Parathyroid adenoma (tissue), 2 donors: ENCODE measurements at regions not wholly inside any gene's neighbourhood (a gene's known extent, or its start where the extent isn't known, plus 50 kb on each side); places are given as distances from the start of the nearest gene placed in this dataset.

Experiments used
- H2AFZ ChIP-seq: fragments of 300-600 bp; sonication (generic); one replicate; pipeline ENCODE4 v1.7.0; 2017; ENCODE audit warnings: antibody characterized with exemption, mild to moderate bottlenecking
- H3K27ac ChIP-seq: fragments of 300-600 bp; sonication (generic); one replicate; pipeline ENCODE4 v1.7.0; 2017
- H3K27me3 ChIP-seq: fragments of 300-600 bp; sonication (generic); one replicate; pipeline ENCODE4 v1.7.0; 2017; ENCODE audit warnings: low read length; ENCODE audit not compliant: control insufficient read depth, insufficient read depth
- H3K36me3 ChIP-seq: fragments of 300-600 bp; sonication (generic); one replicate; pipeline ENCODE4 v1.7.0; 2017; ENCODE audit warnings: low read length; ENCODE audit not compliant: control insufficient read depth, insufficient read depth
- H3K4me1 ChIP-seq: fragments of 300-600 bp; sonication (generic); one replicate; pipeline ENCODE4 v1.7.0; 2017; ENCODE audit warnings: control low read depth
- H3K4me2 ChIP-seq: fragments of 300-600 bp; sonication (generic); one replicate; pipeline ENCODE4 v1.7.0; 2017; ENCODE audit warnings: low read length
- H3K4me3 ChIP-seq: fragments of 300-600 bp; sonication (generic); one replicate; pipeline ENCODE4 v1.7.0; 2017; ENCODE audit warnings: low read depth, low read length
- H3K79me2 ChIP-seq: fragments of 300-600 bp; sonication (generic); one replicate; pipeline ENCODE4 v1.7.0; 2017; ENCODE audit warnings: control low read depth
- H3K9ac ChIP-seq: fragments of 300-600 bp; sonication (generic); one replicate; pipeline ENCODE4 v1.7.0; 2017; ENCODE audit warnings: mild to moderate bottlenecking
- H3K9me3 ChIP-seq: fragments of 300-600 bp; sonication (generic); one replicate; pipeline ENCODE4 v1.7.0; 2017; ENCODE audit warnings: low read length; ENCODE audit not compliant: control insufficient read depth
- TF ChIP-seq, protein P1 (sequence below): fragments of 300-600 bp; sonication (generic); IDR thresholded peaks from one replicate; pipeline ENCODE4 v1.7.0; 2017; ENCODE audit warnings: antibody characterized with exemption, mild to moderate bottlenecking
- donor health status: primary hyperparathyroidism.

DNA sequence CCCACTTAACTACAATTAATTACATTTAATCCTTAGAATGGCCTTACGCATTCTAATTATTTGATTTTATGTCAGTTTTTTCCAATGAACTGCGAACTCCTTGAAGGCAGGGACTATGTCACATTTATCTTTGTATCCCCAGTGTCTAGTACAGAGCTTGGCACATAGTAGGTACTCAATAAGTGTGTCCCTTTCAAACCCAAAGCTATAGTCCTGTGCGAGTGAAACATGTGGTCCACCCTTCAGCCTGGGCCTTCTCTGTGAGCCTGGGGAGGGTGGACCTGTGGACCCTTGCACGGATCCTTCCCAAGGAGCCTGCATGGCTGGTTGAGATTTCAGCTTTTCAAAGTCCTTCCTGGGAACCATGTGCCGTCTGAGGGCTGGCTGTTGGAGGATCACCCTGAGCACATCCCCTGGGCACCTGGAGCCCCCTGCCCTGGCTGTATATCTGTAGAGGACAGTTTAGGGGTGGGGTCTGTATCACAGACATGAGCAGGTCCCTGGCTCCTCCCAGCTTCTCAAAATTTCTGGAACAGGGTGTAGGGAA, 103.1 kb downstream of the IER5 start:
- H3K9me3 ChIP-seq, result no peaks in the 10 kb centered on the region
- TF ChIP-seq, protein P1, sequence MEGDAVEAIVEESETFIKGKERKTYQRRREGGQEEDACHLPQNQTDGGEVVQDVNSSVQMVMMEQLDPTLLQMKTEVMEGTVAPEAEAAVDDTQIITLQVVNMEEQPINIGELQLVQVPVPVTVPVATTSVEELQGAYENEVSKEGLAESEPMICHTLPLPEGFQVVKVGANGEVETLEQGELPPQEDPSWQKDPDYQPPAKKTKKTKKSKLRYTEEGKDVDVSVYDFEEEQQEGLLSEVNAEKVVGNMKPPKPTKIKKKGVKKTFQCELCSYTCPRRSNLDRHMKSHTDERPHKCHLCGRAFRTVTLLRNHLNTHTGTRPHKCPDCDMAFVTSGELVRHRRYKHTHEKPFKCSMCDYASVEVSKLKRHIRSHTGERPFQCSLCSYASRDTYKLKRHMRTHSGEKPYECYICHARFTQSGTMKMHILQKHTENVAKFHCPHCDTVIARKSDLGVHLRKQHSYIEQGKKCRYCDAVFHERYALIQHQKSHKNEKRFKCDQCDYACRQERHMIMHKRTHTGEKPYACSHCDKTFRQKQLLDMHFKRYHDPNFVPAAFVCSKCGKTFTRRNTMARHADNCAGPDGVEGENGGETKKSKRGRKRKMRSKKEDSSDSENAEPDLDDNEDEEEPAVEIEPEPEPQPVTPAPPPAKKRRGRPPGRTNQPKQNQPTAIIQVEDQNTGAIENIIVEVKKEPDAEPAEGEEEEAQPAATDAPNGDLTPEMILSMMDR, result no peak
- H3K79me2 ChIP-seq, result no peaks in the 10 kb centered on the region
- H3K27me3 ChIP-seq, result no peaks in the 10 kb centered on the region
- H3K4me2 ChIP-seq, result no peak overlapping the region
- H3K4me1 ChIP-seq, result no peaks in the 10 kb centered on the region
- H3K9ac ChIP-seq, result no peak overlapping the region
- no peak overlapping the region for H3K4me3 ChIP-seq
- no peak overlapping the region for H3K27ac ChIP-seq
- H3K36me3 ChIP-seq, result no peaks in the 10 kb centered on the region
- no peak overlapping the region for H2AFZ ChIP-seq

DNA sequence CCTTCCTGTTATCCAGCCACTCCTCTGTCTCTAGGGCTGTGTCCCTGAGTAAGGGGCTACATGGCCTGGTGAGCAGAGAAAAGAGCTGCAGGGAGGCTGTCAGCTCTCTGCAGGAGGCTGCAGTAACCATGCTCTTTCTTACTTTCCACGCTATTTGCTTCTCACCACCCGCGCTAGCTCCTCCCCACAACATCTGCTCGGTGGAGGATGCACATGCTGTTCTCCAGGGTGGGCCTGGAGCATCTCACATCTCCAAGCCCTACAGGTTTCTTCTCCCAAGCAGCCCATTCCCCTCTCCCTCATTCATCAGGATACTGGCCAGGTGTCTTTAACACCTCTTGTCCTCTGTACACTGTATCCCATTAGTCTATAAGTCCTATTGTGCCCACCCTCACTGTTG, 103.8 kb downstream of the IER5 start:
- Histone ChIP-seq H2AFZ (no peak overlapping the region), H3K4me2 (no peak overlapping the region), H3K27me3 (no peaks in the 10 kb centered on the region), H3K79me2 (no peaks in the 10 kb centered on the region), H3K9me3 (no peaks in the 10 kb centered on the region), H3K9ac (no peak overlapping the region), H3K4me1 (no peaks in the 10 kb centered on the region), H3K4me3 (no peak overlapping the region), H3K36me3 (no peaks in the 10 kb centered on the region), H3K27ac (no peak overlapping the region)
- TF ChIP-seq, protein P1, result no peak

DNA sequence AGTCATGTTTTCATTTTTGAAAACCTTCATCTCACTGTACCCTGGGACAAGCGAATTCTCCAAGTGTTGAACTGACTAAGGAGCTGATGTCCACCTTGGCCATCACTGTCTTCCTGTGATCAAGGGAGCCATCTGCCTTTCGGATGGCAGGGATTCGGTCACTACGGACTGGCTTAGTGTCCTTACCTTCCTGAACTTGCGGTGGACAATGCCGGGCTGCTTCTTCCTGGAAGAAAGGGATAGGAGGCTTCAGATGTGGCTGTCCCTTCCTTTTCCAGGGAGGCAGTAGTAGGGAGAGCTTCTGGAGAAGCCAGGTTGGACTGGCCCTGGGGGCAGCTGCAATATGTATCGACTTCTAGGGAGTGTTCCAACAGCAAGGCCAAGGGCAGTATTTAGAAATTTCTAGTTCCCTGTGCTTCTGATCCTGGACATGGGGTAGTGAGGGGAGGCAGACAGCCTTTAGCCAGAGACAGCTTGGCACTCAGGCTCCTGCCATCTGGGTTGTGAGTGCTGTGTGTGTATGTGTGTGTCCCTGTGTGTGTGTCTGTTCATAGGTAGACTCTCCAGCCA, 114.6 kb downstream of the IER5 start:
- no peaks in the 10 kb centered on the region for H3K9me3 ChIP-seq
- TF ChIP-seq, protein P1, result no peak

GRCh38 chr1:181204530-181204929, 116.0 kb downstream of the IER5 start:
- Histone ChIP-seq H3K27me3 (no peaks in the 10 kb centered on the region), H3K9me3 (no peaks in the 10 kb centered on the region), H2AFZ (no peak overlapping the region), H3K36me3 (no peaks in the 10 kb centered on the region), H3K4me2 (no peak overlapping the region), H3K9ac (no peak overlapping the region), H3K79me2 (no peaks in the 10 kb centered on the region), H3K4me3 (no peak overlapping the region), H3K27ac (no peak overlapping the region), H3K4me1 (no peaks in the 10 kb centered on the region)
- TF ChIP-seq, protein P1, result no peak

More for the DNA sequence above, 114.6 kb downstream of the IER5 start:
- Histone ChIP-seq H3K27me3 (no peaks in the 10 kb centered on the region), H3K27ac (no peak overlapping the region), H3K4me3 (no peak overlapping the region), H3K9ac (no peak overlapping the region), H3K4me2 (no peak overlapping the region), H3K4me1 (no peaks in the 10 kb centered on the region), H2AFZ (no peak overlapping the region), H3K36me3 (no peaks in the 10 kb centered on the region), H3K79me2 (no peaks in the 10 kb centered on the region)

DNA sequence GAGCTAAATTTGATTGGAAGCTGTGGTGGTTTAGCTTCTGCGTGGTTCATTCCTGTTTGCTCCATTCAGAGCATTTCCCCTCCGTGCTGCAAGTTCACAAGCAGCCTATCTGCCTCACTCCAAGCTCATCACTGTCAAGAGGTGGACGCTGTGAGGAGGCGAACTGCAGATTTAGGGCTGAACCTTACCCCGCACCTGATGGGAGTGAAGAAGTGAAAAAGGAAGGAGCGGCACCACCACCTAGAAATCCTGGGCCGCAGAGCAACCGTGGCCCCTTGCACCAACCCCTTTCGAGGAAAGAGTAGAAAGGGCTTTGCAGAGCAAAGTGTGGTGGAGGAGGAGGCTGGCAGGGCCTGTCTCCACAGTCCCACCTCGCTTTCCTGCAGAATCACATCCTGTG, 117.4 kb downstream of the IER5 start:
- no peaks in the 10 kb centered on the region for H3K36me3 ChIP-seq
- H3K27me3 ChIP-seq, result no peaks in the 10 kb centered on the region
- H3K9ac ChIP-seq, result no peak overlapping the region
- no peaks in the 10 kb centered on the region for H3K4me1 ChIP-seq
- no peaks in the 10 kb centered on the region for H3K79me2 ChIP-seq
- no peak overlapping the region for H3K4me3 ChIP-seq
- H3K9me3 ChIP-seq, result no peaks in the 10 kb centered on the region
- no peak overlapping the region for H2AFZ ChIP-seq
- TF ChIP-seq, protein P1, result no peak
- no peak overlapping the region for H3K4me2 ChIP-seq
- H3K27ac ChIP-seq, result no peak overlapping the region
